ENCODE measurements at regions not wholly inside any gene's neighbourhood (a gene's known extent, or its start where the extent isn't known, plus 50 kb on each side); places are given as distances from the start of the nearest gene placed in this dataset.
A peak's percentile ranks its signal among the peaks of the same experiment; 100 is the strongest.
"Not testable (repeated sequence)": the region's sequence is repeated elsewhere in the genome, so short reads cannot be mapped to it uniquely, and the experiment has no call there.

GRCh38 chr11:56876621-56877275 is 112.0 kb upstream of the OR5AK2 start:
- DNase-seq (ENCODE audit: low read depth), result no peak

DNA sequence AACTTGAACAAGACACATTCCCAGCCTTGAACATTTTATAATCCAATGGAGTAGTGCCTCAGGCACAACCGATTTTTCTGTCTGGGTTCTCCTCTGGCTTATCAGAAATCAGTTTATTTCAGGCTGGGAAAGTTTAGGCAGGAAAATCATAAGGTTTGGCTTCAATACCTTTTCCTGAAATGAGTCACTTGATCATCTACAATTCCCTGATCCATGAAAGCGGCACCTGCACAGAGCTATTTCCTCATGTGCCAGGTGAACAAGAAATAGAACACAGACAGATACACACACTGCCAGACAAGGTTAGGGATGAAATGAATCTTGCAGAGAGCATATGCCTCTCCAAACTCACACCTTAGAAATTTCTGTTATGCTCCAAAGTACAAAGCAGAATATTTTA is 106.7 kb upstream of the OR9G4 start:
- no peak for DNase-seq (ENCODE audit: low read depth)

GRCh38 chr11:56852131-56852530 is 103.6 kb upstream of the OR9G4 start:
- no peak for DNase-seq (ENCODE audit: low read depth)

DNA sequence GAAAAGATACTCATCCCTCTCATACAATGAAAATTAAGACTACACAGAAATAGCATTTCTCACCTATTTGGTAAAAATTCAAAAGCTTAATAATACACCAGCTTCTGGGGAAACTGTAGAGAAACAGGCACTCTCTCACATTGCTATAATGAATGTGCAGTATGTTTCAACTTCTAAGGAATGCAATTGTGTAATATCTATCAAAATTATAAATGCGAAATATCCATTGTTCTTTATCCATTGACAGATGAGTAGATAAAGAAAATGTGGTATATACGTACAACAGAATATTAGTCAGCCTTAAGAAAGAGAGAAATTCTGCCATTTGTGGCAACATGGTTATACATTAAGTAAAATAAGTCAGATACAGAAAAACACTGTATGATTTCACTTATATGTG is 101.4 kb upstream of the OR9G4 start:
- no peak for DNase-seq (ENCODE audit: low read depth)

DNA sequence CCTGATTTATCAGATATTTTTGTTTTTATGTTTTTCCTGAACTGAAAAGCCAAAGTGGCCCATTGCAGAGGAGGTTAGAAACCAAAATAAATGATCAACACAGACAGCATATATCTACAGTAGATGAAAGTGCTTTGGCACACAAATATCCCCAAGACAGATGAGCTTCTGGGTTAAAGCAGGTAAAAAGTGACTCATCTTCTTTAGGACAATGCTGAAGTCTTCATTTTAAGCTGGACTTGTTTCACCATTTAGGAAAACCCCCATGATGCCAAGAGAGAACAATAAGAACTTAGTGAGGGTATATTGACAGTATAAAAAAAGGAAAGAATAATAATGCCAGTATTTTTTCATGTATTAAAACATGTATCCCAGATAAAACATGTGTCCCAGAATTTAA is 100.8 kb upstream of the OR9G4 start:
- no peak for DNase-seq (ENCODE audit: low read depth)

DNA sequence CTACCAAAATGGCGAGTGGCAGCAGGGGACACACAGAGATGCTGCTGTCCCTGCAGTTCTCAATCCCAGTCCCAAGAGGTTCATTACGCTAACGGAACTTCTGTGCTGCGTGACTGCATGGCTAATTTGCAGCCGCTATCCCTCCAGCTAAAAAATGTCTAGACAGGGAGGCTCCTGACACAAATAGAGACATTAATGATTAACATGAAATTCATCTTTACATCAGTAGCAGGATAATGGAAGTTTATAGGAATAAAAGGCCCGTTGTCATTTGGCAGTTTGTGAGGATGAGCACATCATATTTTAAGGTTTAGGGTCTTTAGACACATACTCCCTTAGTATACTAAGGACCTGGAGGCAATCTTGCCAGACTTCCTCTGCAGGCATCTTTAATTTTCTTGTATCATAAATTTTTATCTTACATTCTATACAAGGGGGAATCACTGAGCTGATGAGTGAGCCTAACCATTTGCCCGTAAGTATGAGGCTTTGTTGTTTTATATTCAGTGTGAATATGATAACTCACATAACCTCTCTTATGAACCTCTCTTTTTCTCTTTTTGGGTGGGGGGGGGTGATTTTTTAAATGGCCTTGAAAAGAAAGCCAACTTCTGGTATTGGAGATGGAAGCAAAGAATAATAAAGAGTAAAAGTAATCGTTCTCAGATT is 99.8 kb upstream of the OR9G4 start:
- no peak for DNase-seq (ENCODE audit: low read depth)

DNA sequence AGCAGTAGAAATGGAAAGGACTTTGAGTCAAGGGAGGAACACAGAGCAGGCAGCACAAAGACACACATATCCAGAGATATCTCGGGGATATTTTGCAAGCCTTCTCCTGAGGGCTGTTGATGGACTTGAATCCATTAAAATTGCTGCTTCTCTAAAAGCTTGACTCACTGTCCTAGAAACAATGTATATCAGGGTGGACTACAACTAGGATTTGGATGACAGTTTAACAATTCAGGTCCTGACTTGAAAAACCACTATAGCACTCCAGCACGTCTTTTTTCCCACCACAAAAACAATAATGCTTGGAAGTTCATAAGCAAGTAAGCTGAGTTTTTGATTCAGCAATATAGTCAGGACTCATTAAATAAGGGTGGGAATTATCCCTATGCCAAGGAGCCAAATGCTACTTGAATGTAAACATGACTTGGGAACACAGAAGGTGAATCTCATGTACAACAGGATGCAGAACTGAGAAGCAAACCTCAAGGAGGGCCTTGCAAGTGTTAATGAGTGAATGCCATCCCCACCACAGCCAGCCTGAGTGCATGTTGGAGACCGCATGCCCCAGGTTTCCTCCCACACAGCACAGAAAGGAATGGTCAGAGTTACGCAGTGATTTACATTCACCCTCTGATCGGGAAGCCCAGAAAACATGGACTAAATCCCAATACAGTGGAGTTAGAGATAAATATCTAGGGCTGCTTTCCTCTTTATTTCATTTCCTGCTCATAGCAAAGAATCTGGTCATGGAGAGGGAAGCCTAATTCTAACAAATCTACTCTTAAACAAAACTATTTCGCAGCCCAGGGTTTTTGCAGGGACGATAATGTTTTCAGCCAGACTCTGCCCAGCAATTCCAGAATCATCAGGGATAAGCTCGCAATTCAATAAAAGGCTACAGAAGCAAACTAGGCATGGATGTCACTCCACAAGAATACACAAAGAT is 98.4 kb upstream of the OR9G4 start:
- DNase-seq (ENCODE audit: low read depth), result no peak

DNA sequence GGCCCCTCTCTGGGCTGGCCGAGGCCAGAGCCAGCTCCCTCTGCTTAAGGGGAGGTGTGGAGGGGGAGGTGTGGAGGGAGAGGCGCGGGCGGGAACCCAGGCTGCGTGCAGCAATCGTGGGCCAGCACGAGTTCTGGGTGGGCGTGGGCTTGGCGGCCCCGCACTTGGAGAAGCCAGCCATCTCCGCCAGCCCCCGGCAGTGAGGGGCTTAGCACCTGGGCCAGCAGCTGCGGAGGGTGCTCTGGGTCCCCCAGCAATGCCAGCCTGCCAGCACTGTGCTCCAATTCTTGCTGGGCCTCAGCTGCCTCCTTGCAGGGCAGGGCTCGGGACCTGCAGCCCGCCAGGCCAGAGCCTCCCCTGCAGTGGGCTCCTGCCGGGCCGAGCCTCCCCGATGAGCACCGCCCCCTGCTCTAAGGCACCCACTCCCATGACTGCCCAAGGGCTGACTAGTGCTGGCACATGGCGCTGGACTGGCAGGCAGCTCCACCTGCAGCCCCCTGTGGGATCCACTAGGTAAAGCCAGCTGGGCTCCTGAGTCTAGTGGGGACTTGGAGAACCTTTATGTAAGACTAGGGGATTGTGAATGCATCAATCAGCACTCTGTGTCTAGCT is 96.7 kb upstream of the OR9G4 start:
- DNase-seq (ENCODE audit: low read depth), result no peak

DNA sequence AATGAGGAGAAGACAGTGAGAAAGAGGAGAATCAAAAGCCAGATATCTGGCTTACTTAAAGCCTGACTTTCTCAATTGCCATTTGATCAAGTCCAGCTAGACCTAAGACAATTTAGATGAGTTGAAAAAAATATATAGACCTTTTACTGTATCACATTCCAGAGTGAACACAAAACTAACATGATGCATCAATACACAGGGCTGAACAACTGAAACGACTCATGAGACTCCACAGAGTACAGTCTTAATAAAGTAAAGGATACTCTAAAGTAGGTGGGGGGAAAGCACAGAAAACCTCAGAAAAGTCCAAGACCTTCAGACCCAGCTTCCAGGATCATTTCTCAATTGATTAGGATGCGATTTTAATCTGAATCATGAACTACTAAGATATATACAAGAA is 95.3 kb upstream of the OR9G4 start:
- DNase-seq (ENCODE audit: low read depth), result no peak

GRCh38 chr11:56842814-56843794 is 94.6 kb upstream of the OR9G4 start:
- no peak for DNase-seq (ENCODE audit: low read depth)

GRCh38 chr11:56841210-56841810 is 92.8 kb upstream of the OR9G4 start:
- DNase-seq (ENCODE audit: low read depth), result peak; percentile 26

- not testable (repeated sequence) for DNase-seq (ENCODE audit: low read depth)
Observed at GRCh38 chr11:56827357-56827756, 78.9 kb upstream of the OR9G4 start.

DNA sequence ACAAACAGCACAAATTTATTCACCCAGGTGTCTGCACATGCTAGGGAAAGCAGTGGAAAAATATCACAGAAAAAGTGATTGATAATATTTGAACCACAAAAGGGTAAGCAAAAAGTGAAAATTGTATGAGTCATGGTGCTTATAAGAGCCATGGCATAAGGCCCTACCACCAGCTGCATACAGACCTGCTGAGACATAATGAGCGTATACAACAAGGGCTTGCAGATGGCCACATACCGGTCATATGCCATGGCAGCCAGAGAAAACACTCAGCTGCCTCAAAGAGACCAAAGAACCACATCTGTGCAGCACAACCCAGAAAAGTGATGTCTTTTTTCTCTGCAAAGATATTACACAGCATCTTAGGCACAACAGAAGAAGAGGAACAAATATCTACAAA is 71.4 kb upstream of the OR9G4 start:
- DNase-seq (ENCODE audit: low read depth), result no peak

DNA sequence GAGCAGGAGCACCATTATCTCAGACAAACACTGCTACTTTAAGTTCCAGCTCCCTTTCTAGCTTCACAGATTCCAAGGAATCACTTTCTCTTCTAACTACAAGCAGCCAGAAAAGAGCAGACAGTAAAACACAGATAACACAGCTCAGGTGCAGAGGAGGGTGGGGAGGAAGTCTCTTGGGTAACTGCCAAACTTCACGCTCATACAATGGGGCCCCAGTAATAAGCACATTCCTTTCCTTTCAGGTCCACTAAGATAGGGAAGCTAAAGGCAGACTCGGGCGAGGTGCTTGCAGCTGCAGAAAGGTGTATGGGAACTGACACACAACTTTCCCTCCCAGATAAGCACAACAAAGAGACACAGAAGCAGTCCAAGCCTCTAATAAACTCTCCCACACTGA is 69.2 kb upstream of the OR9G4 start:
- no peak for DNase-seq (ENCODE audit: low read depth)

DNA sequence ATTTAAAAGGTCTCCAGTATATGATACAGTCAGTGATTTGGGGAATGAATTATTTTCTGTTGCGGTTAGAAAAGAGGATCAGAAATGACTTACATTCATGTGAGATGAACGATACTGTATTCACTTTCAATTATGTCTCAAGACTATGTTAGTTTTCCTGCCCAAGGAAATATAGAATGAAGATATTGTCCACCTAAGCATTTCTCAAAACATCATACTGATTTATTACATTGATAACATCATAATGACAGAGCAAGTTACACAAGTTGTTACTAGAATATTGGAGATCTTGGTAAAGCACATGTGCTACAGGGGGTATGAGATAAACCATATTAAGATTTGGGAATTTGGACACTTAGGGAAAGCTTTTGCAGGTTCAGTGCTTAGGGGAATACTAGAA is 67.8 kb upstream of the OR9G4 start:
- no peak for DNase-seq (ENCODE audit: low read depth)

- no peak for DNase-seq (ENCODE audit: low read depth)
Observed at GRCh38 chr11:56808326-56808725, 59.8 kb upstream of the OR9G4 start.

DNA sequence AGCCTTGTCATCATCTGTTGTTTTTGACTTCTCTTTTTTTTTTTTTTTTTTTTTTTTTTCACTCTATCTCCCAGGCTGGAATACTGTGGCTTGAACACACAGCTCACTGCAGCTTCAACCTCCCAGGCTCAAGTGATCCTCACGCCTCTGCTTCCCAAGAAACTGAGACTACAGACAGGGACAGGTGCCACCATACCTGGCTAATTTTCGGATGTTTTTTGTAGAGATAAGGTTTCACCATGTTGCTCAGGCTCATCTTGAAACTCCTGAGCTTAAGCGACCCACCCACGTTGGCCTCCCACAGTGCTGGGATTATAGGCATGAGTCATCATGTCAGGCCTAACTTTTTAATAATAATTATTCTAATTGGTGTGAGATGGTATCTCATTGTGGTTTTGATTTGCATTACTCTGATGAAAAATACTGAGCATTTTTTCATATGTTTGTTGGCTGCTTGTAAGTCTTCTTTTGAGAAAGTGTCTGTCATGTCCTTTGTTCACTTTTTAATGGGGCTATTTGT is 51.3 kb upstream of the OR9G4 start:
- DNase-seq (ENCODE audit: low read depth), result no peak
